ENCODE measurements at regions not wholly inside any gene's neighbourhood (a gene's known extent, or its start where the extent isn't known, plus 50 kb on each side); places are given as distances from the start of the nearest gene placed in this dataset.

DNA sequence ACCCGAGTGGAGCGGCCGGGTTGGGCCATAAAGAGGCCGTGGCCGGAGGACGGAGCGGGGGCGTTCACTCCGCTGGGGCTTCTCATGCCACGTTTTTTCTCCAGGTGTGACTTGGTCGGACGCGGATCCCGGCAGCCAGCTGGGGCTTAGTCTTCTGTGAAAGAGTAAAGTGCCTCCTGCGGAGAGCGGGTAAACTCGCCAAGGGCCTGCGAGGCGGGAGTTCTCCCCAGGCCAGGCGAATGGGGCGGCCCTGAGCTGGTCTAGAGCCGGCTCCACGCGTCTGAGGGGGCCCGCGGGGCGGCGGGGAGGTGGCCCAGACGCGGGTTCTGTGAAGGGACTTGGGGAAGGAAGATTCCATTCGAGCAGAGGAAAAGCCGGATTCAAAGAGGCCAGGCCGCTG lies 86.3 kb upstream of the VIPR2 start:
- TF ChIP-seq, protein P1, sequence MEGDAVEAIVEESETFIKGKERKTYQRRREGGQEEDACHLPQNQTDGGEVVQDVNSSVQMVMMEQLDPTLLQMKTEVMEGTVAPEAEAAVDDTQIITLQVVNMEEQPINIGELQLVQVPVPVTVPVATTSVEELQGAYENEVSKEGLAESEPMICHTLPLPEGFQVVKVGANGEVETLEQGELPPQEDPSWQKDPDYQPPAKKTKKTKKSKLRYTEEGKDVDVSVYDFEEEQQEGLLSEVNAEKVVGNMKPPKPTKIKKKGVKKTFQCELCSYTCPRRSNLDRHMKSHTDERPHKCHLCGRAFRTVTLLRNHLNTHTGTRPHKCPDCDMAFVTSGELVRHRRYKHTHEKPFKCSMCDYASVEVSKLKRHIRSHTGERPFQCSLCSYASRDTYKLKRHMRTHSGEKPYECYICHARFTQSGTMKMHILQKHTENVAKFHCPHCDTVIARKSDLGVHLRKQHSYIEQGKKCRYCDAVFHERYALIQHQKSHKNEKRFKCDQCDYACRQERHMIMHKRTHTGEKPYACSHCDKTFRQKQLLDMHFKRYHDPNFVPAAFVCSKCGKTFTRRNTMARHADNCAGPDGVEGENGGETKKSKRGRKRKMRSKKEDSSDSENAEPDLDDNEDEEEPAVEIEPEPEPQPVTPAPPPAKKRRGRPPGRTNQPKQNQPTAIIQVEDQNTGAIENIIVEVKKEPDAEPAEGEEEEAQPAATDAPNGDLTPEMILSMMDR (IDR thresholded peaks at IDR 0.05): no peak
- no peak for TF ChIP-seq POLR2A (IDR thresholded peaks at IDR 0.05)

All from thyroid gland (tissue), 4 donors.